ENCODE measurements at regions not wholly inside any gene's neighbourhood (a gene's known extent, or its start where the extent isn't known, plus 50 kb on each side); places are given as distances from the start of the nearest gene placed in this dataset.

GRCh38 chr9:73761905-73762304 lies 610.2 kb downstream of the ANXA1 start:
- DNase-seq = no peak

DNA sequence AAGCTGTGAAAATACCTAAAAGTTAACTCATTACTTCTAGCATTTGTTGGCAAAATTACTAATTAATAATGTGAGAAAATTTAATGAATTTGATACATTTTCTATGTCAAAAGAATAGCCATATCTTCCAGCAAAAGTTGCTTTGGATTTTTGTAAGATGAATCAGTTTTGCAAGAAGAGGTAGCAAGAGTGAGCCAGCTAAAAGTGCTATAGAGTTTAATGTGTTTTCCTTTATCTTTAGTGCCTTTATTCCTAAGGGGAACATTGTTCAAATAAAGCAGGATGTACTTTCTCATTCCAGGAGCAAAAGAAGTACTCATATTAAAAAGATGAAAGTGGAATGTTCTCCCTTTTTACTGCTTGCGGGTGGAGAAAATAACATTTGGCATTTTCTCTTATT lies 622.2 kb downstream of the ANXA1 start:
- DNase-seq = no peak

GRCh38 chr9:73775757-73776156 lies 624.1 kb downstream of the ANXA1 start:
- no peak for DNase-seq

DNA sequence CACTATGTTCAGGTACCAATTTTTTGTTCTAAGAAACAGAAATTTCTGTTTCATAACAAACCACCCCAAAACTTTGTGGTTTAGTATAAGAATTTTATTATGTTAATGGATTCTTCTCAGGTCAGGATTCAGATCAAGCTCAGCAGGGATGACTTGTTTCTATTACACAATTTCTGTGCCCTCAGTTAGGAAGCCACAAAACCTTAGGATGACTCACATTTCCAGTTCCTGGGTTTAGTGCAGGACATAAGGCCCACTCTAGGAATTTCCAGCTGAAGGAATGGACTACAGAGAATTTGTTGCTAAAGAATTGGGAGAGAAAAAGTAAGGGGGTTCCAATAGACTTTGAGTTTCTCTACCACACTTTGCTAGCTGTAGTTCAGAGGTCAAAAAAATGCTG lies 629.3 kb downstream of the ANXA1 start:
- no peak for DNase-seq

DNA sequence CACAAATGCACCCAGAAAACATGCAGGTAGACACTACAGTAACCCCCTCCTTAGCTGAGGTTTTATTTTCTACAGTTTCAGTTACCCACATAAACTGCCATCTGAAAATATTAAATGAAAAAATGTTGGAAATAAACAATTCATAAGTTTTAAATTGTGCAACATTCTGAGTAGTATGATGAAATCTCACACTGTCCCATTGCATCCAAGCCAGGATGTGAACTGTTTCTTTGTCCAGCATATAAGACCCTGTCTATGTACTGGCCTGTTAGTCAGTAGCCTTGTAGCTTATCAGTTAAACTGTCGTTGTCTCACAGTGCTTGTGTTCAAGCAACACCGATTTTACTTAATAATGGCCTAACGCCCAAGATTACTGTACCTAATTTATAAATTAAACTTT lies 630.5 kb downstream of the ANXA1 start:
- no peak for DNase-seq

DNA sequence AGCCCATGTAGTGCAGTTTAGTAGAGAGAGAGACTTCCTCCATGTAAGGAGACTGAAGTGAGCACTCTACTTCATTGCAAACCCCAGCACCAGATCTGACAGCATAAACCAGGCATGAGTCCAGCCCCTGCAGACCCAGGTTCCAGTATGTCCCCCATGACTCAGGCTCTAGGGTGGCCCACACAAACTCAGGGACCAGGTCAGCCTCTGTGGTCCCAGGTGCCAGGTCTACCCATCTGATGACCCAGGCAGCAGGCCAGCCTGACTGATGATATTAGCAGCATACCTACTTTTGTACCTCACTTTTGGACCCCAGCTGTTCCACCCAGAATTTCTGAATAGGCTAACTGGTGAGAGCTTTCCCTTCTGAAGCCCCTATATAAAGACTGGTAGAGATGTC lies 647.8 kb downstream of the ANXA1 start:
- DNase-seq = no peak

DNA sequence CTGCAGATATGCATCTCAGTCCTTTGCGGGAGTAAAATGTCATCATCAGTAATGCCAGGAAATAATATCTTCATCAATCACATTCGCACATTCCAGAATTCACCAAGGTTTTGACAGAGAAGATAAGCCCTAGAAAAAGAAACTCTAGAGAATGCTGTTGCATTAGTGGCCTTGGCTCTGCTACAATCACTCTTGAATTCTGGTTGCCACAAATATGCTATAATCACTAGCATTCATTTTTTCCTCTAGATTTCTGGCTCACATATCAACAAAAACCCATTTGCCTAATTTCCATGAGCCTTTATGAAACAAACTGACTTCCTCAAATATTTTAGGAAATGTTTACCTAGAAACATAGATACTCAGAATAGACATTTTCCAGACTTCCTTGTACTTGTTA lies 653.4 kb downstream of the ANXA1 start:
- DNase-seq = no peak

DNA sequence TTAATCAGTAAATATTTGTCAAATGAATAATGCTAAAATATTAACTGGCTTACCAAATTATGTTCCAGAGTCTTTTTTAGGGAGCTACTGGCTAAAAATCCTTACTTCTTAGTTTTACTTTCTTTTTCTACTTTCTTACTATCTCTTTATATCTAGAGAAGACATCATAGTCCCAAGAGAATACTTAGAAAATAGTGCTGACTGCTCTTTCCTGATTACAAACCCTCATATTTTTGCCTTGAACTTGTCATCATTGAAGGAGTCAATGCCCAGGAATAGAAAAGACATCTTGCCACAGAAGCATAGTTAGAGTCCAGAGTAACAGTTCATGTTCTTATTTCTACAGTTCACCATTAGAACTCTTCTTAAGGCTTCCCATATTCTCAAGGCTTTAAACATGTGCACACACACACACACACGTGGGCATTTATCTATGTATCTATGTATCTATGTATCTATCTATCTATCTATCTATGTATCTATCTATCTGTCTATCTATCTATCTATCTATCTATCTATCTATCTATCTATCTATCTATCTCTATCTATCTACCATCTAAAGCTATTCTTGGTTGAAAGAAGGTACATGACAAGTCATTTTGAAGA lies 654.3 kb downstream of the ANXA1 start:
- no peak for DNase-seq

DNA sequence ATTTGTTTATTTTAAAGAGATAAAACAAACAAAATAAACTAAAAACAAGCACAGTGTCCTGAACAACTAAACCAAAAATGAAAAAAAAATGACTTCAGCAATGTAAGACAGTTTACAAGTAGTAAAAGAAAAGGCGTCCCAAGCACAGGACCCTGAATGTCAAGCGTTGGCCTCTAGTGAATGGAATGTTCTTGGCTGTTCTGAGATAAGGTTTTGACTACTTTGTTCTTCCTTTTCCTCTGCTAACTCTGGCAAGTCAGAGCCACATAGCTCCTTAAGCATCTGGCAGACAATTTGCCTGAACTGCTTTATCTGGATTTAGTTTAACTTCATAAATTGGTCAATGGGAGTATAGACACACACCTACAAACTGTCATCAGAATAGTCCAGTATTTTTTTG lies 655.2 kb downstream of the ANXA1 start:
- DNase-seq = no peak

- DNase-seq = no peak
Measured at GRCh38 chr9:73807952-73808351, 656.3 kb downstream of the ANXA1 start.

DNA sequence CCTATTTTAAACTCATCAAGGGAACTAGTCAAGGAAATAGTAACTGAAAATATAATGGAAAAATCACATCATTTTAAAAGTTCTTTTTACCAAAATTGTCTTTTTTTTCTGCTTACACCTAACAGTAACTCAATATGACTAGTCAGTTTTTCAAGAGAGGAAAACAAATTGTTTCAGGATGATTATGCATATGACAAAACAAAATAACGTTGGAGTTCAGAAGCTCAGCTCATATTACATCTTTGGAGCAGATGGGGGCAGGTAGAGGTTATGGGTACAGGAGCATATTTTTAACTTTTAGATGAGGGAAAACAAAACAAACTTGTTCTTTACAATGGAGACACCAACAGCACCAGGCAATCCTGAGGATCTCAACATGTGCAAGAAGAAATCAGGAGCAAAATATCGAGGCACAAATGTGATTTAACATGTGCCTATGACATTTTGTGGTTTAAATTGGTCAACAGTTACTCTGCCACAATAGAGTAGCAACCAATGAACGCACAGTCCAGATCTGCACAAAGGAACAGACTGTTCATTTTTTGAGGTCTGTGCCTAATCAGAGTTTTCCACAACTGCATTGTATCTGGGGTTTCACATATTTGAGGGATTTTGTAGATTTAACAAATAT lies 659.0 kb downstream of the ANXA1 start:
- no peak for DNase-seq

- DNase-seq = no peak
Measured at GRCh38 chr9:73813546-73813945, 661.9 kb downstream of the ANXA1 start.

DNA sequence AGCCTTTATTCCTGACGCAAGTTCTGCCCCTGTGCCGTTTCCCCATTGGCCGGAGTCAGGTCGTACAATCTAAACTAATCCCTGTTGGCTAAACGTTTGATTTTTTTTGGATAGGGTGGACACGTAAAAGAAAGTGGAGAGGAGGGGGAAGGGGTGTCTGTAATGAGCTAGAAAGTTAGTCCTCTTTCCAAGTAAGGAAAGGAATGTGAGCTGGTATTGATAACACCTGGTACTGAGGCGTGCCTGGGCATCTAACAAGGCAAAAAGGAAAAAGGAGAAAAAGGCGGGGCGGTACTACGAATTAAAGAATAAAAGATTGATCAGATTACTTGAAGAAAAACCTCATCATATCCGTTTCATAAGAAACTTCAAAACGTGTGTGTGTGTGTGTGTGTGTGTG lies 665.2 kb downstream of the ANXA1 start:
- no peak for DNase-seq

DNA sequence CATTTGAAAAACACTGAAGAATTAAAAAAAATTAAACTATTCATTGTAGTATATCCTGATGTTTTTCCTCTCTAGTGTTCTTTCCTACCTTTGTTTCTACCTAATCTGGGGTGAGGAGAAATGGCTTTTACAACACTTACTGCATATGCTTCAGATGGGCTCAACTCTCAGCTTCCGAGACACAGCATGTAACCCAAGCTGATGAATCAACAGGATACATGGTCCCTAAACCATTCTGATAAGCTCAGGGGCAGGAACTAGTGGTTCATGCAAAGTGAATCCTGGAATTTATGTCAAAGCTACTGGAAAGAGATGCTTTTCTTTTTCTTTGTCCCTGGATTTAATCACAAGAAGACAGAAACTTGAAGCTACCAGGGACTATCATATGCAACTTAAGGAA lies 672.5 kb upstream of the RORB start:
- DNase-seq = no peak

DNA sequence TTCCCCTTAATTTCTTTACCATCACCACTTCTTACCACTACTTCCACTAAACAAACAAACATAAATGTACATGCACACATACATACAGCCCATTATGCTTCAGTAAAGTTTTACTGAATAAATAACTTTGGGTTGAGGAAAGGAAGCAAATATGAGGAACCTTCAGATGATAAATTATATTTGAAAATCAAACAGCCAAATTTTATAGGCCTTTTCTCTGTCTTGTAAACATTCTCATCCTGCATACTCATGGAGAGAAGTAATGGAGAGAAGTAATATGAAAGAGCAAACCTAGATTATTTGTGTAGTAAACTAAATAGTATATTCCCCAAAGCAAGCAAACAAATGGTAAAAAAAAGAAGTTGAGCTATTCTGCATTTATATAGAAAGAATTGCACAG lies 658.3 kb upstream of the RORB start:
- DNase-seq = no peak

DNA sequence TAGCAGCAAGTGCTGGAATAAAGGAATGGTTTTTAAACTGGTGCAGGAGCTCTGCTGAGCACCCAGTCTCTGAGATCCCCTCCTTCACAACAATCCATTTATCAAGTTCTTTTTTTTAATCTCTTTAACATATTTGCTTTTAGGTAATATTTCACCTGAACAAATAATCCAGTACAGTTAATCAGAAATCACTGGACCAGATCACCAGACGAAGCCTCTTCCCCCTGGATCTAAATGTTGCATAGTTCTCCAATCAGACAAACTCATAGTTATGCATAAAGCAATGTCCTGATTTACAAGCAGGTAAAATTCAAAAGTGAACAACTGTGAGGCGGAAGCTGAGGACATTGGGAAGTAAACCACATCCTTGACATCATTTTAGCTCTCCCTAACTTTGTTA lies 657.7 kb upstream of the RORB start:
- DNase-seq = no peak

GRCh38 chr9:73841018-73841417 lies 656.1 kb upstream of the RORB start:
- no peak for DNase-seq

DNA sequence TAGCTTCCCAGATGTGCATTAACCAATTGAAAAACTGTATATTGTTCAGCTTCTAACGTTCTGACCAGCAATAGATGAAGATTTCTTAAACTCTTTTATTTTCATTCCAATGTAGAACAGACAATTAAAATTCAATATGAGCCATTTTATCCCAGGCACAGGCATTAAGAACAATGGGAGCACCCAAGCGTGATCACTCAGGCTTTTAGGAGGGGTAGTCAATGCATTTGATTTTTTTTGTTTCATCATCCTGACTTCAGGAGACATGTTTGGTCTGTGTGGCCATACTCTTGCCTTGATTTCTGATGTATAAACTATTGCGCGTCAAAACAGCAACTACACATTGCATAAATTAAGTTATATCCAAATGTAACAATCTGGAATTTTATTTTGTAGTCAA lies 653.0 kb upstream of the RORB start:
- no peak for DNase-seq

GRCh38 chr9:73845539-73845938 lies 651.6 kb upstream of the RORB start:
- no peak for DNase-seq

GRCh38 chr9:73845954-73846690 lies 651.0 kb upstream of the RORB start:
- no peak for DNase-seq

- no peak for DNase-seq
Measured at GRCh38 chr9:73847536-73847935, 649.6 kb upstream of the RORB start.

GRCh38 chr9:73853549-73853948 lies 643.6 kb upstream of the RORB start:
- DNase-seq = no peak

- no peak for DNase-seq
Measured at GRCh38 chr9:73855206-73855605, 641.9 kb upstream of the RORB start.

GRCh38 chr9:73863924-73864323 lies 633.2 kb upstream of the RORB start:
- DNase-seq = no peak
